Limb (tissue), 2 donors: ENCODE measurements at regions not wholly inside any gene's neighbourhood (a gene's known extent, or its start where the extent isn't known, plus 50 kb on each side); places are given as distances from the start of the nearest gene placed in this dataset.
"Not testable (repeated sequence)": the region's sequence is repeated elsewhere in the genome, so short reads cannot be mapped to it uniquely, and the experiment has no call there.

ENCODE experiments used
- DNase-seq, 2 donors: peaks; one replicate each; pipeline ENCODE4 v3.0.0-alpha.2; 2016; ENCODE audit errors: extremely low spot score in 2 of 2

GRCh38 chr5:173667702-173668101, 51.3 kb upstream of the BOD1 start:
- no peak for DNase-seq

GRCh38 chr5:173668245-173668800, 51.9 kb upstream of the BOD1 start:
- DNase-seq: no peak

GRCh38 chr5:173668910-173669309, 52.5 kb upstream of the BOD1 start:
- DNase-seq: no peak

GRCh38 chr5:173669483-173669882, 53.0 kb upstream of the BOD1 start:
- DNase-seq: no peak

GRCh38 chr5:173670130-173670651, 53.7 kb upstream of the BOD1 start:
- no peak for DNase-seq

GRCh38 chr5:173670791-173671120, 54.3 kb upstream of the BOD1 start:
- no peak for DNase-seq

GRCh38 chr5:173671121-173671949, 54.9 kb upstream of the BOD1 start:
- DNase-seq: no peak

- DNase-seq: no peak
Measured at GRCh38 chr5:173672166-173672565, 55.7 kb upstream of the BOD1 start.

GRCh38 chr5:173672891-173673290, 56.4 kb upstream of the BOD1 start:
- no peak for DNase-seq

- DNase-seq: no peak
Measured at GRCh38 chr5:173673295-173674101, 57.0 kb upstream of the BOD1 start.

GRCh38 chr5:173675287-173675996, 59.0 kb upstream of the BOD1 start:
- no peak for DNase-seq

GRCh38 chr5:173676375-173676774, 59.9 kb upstream of the BOD1 start:
- DNase-seq: no peak

GRCh38 chr5:173677125-173677672, 60.7 kb upstream of the BOD1 start:
- DNase-seq: no peak

- no peak for DNase-seq
Measured at GRCh38 chr5:173679909-173680630, 63.6 kb upstream of the BOD1 start.

- no peak for DNase-seq
Measured at GRCh38 chr5:173680660-173681242, 64.3 kb upstream of the BOD1 start.

GRCh38 chr5:173682313-173682712, 65.9 kb upstream of the BOD1 start:
- no peak for DNase-seq

- DNase-seq: not testable (repeated sequence)
Measured at GRCh38 chr5:173684535-173684934, 68.1 kb upstream of the BOD1 start.

- no peak for DNase-seq
Measured at GRCh38 chr5:173686950-173687349, 70.5 kb upstream of the BOD1 start.

GRCh38 chr5:173688703-173689102, 72.3 kb upstream of the BOD1 start:
- no peak for DNase-seq

GRCh38 chr5:173689171-173689736, 72.8 kb upstream of the BOD1 start:
- DNase-seq: peak in 1 of 2 donors; percentile 18
